ENCODE measurements at regions not wholly inside any gene's neighbourhood (a gene's known extent, or its start where the extent isn't known, plus 50 kb on each side); places are given as distances from the start of the nearest gene placed in this dataset.

DNA sequence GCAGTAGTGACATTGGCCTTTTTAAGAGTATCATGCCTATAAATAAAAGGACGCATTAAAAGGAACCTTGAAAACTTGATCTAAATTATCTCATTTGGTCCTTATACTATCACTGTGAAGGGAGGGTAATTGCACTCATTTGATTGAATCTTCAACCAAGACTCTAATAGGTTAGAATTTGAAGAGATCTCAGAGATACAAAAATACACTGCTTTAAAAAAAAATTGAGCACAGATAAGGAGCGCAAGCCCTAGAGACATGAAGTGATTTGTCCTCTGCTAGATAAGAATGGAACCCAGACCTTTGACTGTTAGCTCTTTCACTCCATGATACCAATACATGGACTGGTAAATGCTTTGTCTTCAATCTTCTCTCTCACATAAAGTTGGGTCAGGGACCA lies 58.2 kb upstream of the RXFP2 start:
- TF ChIP-seq GATA1 (IDR thresholded peaks at IDR 0.05; ENCODE audit: low read depth, low read length) (no peak), POLR2A (IDR thresholded peaks at IDR 0.05; ENCODE audit: low read length) (no peak)
- DNase-seq = no peak

- no peak for DNase-seq
- TF ChIP-seq GATA1 (IDR thresholded peaks at IDR 0.05; ENCODE audit: low read depth, low read length) (no peak), POLR2A (IDR thresholded peaks at IDR 0.05; ENCODE audit: low read length) (no peak)
These were observed 54.9 kb upstream of the RXFP2 start for GRCh38 chr13:31684466-31684865.

- TF ChIP-seq POLR2A (IDR thresholded peaks at IDR 0.05; ENCODE audit: low read length) (no peak), GATA1 (IDR thresholded peaks at IDR 0.05; ENCODE audit: low read depth, low read length) (no peak)
- no peak for DNase-seq
These were observed 52.5 kb upstream of the RXFP2 start for GRCh38 chr13:31686670-31687425.

Data from erythroblast (primary cell).